HTR-8/SVneo (cell line): ENCODE measurements at regions not wholly inside any gene's neighbourhood (a gene's known extent, or its start where the extent isn't known, plus 50 kb on each side); places are given as distances from the start of the nearest gene placed in this dataset.
A peak's percentile ranks its signal among the peaks of the same experiment; 100 is the strongest.
"Not testable (repeated sequence)": the region's sequence is repeated elsewhere in the genome, so short reads cannot be mapped to it uniquely, and the experiment has no call there.

Experiments used
- DNase-seq: peaks from one replicate; pipeline ENCODE4 v3.0.0; 2011; ENCODE audit warnings: low spot score, mixed read lengths; ENCODE audit not compliant: insufficient read length
- FAIRE-seq: peaks from 2 replicates; lab custom pipeline; 2011; peaks lifted over from hg19 to GRCh38; lab: Jason Lieb, UNC

DNA sequence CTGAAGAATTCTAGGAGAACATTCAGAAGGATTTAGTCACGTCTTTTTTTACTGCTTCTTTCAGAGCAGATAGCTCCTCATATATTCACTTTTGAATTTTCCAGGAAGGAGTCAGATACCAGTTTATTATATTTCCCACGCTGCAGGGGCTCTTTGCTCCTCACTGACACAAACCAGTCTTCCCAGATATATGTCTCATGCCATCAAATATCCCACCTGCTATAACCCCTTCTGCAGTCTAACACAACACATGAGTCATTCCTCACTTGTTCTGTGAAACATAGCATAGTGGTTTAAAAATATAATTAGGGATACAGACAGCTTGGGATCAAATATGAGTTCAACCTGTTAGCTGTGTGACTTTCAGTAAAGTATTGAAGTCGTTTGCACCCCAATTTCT, 251.7 kb upstream of the DPYD start:
- FAIRE-seq (no peak), DNase-seq (no peak)

DNA sequence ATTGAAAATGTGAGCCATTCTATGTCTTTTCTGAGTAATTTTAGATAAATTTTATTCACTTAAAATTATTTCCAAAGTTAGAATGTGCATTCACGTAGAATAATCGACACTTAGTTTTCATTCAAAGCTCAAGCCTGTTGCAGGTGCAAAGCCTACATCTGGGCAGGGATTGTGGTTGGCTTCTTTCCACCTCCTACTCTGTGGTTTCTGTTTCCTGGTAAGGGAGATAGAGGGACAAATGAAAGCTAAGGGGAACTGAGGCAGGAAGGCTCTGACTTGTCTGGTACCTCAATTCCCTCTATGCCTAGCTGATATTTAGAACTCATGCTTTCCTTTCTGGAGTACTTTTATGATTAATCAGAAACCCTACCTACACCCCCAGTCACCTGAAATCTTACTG, 251.2 kb upstream of the DPYD start:
- FAIRE-seq: no peak
- DNase-seq: no peak

DNA sequence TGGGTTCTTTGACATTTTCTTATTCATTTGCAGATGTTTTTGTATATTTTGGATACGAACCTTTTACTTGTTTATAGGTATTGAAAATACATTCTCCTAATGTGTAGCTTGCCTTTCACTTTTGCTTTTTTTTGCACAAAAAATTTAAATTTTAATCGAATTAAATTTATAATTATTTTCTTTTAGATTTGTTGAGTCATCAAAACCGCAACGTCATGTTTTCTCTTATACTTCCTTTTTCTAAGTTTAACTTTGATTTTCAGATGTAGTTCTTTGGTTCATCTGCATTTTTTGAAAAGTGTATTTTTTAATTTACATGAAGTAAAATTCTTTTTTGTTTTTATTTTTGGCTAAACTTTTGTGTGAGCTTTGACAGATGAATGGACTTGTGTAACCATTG, 243.7 kb upstream of the DPYD start:
- FAIRE-seq (no peak), DNase-seq (no peak)

DNA sequence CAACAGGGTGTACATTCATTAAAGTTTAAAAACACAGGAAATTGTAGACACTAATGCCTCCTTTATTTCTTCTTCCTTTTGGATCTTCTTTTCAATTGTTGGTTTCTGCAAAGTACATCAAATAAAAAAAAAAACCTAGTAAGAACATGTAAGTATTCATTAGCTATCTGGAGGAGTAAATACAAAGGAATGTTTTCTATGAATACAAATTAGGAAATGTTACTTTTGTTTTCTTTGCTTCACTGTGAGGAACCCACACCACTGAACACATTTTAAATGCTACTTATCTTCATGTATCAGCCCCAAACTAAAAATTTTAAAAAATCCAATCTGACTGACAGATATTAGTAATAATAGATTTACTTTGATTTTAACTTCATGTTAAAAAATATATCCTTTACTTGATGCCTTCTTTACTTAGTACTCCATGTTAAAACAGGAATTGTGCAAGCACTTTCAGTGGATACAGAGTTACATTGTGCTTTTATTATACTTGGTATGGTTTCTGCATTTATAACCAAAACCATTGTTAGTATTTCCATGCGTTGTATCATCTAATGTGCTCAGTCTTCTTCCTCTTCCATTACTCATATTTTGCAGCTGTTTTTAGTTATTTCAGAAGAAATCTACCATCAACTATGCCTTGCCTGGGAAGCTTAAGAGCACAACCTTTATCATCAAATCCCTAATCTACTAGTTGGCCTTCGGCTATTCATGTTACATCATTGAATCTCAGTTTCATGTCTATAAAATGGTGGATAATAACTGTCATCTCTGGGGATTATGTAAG, 236.9 kb upstream of the DPYD start:
- FAIRE-seq (no peak), DNase-seq (no peak)

DNA sequence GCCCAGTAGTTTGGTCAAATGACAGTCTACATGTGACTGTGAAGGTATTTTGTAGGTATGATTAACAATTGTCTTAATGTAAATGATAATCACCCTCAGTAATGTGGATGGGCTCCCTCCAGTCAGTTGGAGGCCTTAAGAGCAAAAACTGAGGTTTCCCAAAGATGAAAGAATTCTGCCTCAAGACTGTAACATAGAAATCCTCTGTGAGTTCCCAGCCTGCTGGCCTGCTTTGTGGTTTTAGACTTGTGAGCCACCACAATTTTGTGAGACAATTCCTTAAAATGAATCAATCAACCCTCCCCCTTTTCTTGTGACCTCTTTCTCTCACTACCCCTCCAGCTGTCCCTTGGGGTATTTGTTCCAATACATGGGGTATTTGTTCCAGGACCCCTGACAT, 226.4 kb upstream of the DPYD start:
- FAIRE-seq: no peak
- no peak for DNase-seq

DNA sequence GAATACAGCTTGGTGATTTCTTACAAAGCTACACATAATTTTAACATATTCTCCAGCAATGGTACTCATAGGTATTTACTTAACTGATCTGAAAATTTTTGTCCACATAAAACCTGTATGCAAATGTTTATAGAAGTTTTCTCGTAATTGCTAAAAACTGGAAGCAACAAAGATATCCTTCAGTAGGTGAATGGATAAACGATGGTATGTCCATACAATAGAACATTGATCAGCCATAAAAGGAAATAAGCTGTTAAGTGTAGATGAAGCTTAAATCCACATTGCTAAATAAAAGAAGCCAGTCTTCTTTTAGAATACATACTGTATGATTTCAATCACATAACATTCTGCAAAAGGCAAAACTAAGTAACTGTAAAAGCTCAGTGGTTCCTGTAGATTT, 224.8 kb upstream of the DPYD start:
- DNase-seq (no peak), FAIRE-seq (no peak)

DNA sequence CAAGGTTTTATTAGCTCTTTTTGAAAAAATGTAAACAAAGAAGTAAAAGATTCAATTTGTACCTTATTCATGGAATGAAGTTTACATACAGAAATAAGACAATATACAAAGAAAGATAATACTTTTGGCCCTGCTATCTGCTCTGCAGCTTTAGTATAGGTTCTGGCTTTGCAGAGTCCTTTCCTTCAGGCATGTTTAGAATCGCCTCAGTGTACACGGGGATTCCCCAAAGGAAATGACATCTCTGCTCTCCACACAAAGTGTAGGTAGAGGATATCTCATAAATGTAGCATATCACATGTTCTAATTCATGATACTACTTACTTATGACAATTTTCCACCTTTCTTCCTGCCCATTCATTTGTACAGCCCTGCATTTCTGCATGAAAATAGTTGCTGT, 222.6 kb upstream of the DPYD start:
- no peak for DNase-seq
- FAIRE-seq: no peak

DNA sequence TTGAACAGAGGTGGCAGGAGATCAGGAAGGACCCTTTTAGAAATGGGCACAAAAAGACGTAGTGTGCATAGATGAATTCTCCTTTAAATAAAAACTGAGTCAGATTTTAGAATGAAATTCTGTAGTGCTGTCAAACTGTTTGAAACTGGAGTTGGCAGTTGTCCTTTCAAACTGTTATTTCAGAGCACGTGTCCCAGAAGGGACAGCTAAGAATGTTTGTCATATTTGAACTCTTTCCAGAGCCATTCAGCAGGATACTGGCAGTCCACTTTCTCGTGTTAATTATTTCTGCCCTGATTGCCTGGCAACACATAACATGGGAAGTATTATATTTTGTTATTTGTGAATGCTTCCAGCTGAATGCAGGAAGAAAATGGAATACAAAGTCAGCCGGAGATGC, 212.3 kb upstream of the DPYD start:
- DNase-seq (no peak), FAIRE-seq (no peak)

DNA sequence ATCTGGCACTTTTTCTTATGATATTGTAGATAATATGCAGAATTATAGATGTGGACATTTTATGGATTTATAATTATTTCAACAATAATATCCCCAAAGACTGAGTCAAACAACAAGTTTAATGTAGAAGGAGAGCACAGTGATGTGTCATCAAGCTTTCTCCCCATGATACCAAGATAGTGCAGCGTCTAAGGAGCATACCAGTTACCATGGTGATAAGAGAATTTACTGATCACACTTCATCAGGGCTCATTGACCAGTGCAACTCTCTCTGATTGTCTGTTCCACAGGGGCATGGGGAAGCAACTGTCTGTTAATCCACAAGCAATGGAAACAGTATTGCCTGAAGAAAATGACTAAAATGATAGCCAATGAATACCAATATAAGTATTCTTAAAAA, 209.6 kb upstream of the DPYD start:
- DNase-seq: no peak
- no peak for FAIRE-seq

DNA sequence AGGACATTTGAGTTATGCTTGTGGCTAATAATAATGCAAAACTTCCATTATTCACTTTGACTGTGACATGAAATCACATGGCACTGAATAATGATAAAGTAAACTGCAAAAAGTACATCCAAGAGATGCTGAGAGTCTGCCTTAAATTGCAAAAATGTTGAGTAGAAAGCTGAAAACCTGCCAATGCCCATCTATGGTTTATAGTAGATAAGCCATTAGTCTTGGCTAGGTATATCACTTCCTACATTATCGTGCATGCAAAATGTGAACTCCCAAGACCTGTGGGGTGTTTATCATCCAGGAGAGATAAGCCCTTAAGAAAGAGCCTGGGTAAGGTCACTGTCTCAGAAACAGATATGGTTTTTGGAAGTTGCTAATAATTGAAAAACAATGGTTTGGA, 208.7 kb upstream of the DPYD start:
- no peak for FAIRE-seq
- no peak for DNase-seq

DNA sequence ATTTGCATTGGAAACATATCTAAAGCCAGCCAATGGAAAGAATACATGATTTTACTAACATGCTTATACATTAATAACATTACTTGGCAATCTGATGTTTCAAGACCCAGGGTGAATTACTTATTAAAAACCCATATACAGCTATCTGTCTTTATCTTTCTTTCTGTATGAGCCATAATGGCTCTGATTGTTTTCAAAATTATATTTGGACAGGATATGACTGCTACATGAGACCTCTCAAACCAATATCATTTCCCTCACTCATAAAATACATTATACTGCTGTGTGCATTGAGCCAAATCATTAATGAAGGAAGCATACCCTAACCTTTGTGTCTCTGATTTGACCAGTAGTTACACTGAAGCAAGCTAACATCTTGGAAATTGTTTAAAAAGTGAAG, 205.9 kb upstream of the DPYD start:
- DNase-seq: no peak
- no peak for FAIRE-seq

DNA sequence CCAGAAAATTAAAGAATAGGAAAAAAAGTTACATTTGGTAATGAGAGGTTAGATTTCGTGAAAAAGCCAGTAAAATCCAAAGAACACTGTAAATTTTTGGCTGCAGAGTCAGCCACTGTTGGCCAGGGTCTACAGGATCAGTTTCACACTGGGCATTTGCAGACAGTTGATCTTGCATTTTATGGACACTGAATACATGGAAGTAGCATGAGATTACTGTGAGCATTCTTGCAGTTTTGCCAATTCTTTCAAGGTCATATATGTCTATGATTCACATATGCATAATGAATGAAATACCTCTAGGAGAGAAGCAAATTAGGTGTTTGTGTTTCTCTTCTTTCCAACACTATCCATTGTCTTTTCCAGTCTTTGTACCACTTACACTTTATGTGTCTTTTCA, 200.8 kb upstream of the DPYD start:
- FAIRE-seq: no peak
- no peak for DNase-seq

DNA sequence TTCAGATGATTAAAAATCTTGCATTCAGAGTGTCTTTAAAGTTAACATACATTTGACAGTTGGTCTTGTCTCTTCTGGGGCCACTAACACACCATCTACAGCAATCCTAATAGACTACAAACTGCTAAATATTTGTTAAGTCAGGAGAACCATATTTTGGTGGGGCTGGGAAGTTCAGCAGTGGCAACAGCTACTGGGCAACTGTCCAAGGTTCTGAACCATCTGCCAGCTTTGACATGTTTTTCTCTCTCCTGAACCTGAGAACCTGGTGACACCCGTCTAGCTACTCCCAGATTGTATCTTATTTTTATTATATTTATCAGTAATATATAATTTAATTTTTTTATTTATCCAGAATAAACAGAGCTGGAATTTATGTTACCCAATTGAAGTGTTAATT, 199.0 kb upstream of the DPYD start:
- DNase-seq (no peak), FAIRE-seq (no peak)

DNA sequence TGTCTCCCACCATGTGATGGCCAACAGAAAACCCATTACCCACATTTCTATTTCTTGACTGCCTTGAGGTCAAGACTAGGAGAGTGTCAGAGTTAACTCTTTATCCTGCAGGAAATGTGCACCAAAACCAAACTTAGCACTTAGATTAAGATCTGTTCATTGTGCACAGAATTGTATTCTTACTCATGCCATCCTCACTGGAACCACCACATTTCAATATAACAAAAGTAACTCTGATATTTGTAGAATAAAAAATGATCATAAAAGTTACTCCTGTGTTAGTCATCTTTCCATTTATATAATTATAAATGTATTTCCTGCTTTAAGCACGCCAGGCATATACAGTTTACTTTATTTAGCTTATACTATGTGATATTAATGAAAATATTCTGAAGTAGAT, 193.0 kb upstream of the DPYD start:
- FAIRE-seq: no peak
- DNase-seq: no peak

DNA sequence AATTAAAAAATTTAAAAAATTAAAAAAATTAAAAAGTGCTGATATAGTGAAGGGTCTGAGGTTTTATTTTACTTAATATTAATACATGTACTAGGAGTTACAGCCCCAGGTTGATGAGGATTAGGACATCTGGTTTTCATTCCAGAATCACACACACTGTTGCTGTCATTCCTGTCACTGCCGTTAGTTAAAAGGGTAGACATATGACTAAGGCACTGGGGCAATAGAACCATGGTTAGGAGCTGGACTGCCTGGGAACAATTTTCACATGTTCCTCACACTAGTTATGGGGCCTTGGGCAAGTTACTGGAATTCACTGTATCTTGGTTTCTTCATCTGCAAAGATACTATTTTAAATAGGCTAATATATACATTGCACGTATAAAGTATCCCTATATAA, 191.8 kb upstream of the DPYD start:
- DNase-seq: no peak
- FAIRE-seq: no peak

DNA sequence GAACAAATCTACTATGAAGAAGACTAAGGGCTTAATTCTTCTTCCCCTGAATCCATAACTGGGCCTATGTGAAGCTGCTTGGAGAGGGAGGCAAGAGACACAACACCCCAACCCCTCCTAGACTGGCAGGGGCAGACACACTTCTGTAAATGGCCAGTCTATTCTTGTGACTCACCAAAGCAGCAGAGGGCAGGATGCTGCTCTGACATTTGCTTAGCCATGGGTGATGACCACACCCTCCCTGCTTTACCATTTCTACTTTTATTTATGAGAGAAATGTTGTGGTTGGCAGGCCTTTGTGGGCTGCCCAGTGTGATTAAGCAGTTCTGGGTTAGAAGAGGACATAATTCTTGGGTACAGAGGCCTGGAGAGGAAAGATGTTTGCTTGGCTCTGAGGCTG, 189.8 kb upstream of the DPYD start:
- DNase-seq (peak; percentile 13), FAIRE-seq (peak; percentile 23)

DNA sequence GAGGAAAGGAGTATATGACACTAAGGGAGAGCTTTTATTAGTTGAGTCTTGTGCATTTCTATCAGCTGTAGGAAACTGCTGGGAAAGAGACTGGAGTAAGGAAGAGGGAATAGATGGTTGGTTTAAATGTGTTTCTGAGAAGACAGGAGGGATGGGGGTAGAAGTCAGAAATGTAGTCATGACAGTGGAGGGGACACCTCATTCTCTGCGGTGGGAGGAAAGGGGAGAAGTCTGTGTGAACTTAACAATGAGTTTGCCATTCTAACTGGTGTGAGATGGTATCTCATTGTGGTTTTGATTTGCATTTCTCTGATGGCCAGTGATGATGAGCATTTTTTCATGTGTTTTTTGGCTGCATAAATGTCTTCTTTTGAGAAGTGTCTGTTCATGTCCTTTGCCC, 187.5 kb upstream of the DPYD start:
- DNase-seq, FAIRE-seq: not testable (repeated sequence)

DNA sequence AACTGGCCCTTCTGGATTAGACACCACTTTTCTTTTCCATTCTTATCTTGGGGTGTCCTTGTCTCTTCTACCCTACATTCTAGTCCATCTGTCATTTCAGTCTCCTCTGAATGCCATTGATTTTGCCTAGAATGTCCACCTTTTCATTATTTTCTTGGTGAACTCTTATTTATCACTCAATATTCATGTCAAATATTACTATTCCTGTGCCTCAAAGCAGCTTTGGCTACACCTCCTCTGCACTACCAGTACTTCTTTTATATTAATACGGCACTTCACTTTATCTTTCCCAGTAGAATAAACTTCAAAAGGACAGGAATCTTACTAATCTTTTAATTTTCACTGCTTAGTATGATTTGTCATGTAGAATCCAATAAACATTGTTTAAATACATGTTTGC, 186.4 kb upstream of the DPYD start:
- FAIRE-seq: no peak
- no peak for DNase-seq

DNA sequence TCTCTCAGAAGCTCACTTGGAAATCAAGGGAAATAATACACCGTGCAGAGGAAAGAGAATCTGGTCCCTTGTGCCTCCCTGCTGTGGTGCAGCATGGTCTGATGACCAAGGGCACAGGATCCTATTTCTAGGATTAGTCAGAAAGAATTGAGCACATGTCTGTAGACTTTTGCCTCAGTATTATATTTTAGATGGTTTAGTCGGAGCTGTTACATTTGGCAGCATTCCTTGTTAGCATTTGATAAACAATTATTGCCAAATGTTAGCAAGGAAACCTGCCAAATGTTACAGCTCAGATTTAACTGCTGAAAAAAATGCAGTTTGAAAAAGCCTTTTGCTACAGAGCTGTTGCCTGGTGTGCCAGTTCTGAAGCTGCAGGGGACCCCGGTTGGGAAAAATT, 183.5 kb upstream of the DPYD start:
- no peak for DNase-seq
- FAIRE-seq: no peak

DNA sequence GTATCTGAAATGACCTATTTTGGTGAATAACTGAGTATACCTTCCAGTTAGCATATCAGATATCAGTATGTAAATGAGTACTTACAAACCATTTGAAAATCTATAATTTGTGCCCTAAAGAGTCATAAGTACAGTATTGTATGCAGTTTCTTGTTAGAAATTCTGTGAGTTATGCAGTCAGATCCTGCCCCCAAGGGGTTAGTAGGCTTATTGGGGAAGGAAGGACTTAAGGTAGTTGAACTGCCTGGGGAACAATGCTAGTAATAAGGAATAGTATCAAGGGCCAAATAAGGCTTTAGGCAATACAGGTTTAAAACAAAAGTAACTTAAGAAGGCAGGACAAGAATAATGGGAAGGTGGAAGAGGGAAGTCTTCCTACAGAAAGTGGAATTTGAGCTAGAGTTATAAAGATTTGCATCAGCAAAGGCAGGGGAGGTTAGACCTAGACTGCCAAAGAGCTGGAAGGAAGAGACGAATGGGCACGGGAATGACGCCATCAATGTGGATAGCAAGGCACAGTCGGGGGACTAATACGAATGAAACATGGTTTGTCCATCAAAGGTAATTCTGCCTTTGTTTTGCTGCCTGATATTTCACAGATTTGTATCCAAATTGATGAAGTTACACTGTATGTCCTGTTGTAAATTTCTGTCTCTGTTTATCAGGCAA, 182.9 kb upstream of the DPYD start:
- FAIRE-seq (no peak), DNase-seq (no peak)

DNA sequence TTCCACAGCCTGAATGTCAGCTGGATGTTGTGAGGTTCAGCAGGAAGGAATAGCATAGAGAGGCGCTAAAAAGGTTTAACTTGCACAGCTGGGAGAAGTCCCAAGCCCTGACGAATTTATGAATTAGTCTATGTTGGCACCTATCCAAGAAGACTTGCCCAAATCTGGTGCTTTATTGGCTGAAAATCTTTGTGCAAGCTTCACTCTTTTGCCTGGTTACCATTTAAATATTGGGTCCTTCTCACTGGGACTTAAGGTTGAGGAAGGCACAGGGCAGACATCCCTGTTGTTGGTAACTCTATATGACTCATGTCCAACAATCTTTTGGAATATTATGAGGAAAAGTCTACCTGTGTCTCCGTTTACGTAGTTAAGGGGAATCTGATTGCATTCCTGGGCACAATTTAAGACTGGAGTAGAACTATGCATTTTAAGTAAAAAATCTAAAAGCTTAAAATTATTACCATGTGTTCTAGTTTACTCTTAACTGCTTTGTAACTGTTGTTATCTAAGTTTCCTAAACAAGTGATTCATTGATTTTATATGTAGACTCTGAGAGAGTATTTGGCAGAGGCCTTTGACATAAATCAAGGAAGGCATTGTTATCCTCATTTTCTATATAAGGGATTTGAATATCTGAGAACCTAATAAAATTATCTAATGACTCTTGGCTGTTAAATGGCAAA, 181.7 kb upstream of the DPYD start:
- no peak for FAIRE-seq
- no peak for DNase-seq

DNA sequence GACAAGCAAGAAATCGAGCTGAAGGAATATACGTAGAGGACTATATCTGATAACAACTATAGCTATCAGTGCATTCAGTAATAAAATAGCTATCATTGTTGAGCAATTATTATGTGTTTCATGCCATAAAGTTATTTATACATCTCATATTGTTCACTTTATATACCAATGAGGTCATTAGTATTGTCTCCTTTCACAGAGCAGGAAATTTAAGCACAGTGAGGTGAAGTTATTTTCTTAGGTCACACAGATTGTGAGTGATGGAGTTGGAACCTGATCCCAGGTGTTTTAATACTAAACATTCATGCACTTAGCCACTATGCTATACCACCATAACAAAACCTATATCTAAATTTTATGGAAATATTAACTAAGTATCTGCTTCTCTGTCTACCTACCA, 180.5 kb upstream of the DPYD start:
- FAIRE-seq: no peak
- DNase-seq: no peak
